ENCODE measurements at regions not wholly inside any gene's neighbourhood (a gene's known extent, or its start where the extent isn't known, plus 50 kb on each side); places are given as distances from the start of the nearest gene placed in this dataset.

GRCh38 chr13:111981446-111982165, 85.3 kb upstream of the SOX1 start:
- no peak for TF ChIP-seq POLR2A (IDR thresholded peaks at IDR 0.05)
- TF ChIP-seq CTCF (IDR thresholded peaks at IDR 0.05), result no peak
- no peak for TF ChIP-seq POLR2AphosphoS5 (IDR thresholded peaks at IDR 0.05)

Data from suprapubic skin (tissue), 4 donors.